Mammary epithelial cell (primary cell): ENCODE measurements at regions not wholly inside any gene's neighbourhood (a gene's known extent, or its start where the extent isn't known, plus 50 kb on each side); places are given as distances from the start of the nearest gene placed in this dataset.
A peak's percentile ranks its signal among the peaks of the same experiment; 100 is the strongest.

Experiments used
- EZH2 ChIP-seq: IDR thresholded peaks from 2 replicates; pipeline ENCODE4 v1.6.1; 2012; ENCODE audit warnings: low read length, inconsistent platforms, borderline replicate concordance
- TF ChIP-seq, protein P1 (sequence below), 2 donors: IDR thresholded peaks in 1 of 2; conservative IDR thresholded peaks in 1 of 2; 2 replicates each; pipeline ENCODE4 v1.5.1; 2011 to 2012; ENCODE audit warnings: inconsistent platforms in 2 of 2, low read length in 2 of 2, mild to moderate bottlenecking in 2 of 2, control low read depth in 1 of 2, low read depth in 1 of 2; ENCODE audit not compliant: insufficient read depth in 1 of 2; ENCODE audit errors: extremely low read depth in 1 of 2

DNA sequence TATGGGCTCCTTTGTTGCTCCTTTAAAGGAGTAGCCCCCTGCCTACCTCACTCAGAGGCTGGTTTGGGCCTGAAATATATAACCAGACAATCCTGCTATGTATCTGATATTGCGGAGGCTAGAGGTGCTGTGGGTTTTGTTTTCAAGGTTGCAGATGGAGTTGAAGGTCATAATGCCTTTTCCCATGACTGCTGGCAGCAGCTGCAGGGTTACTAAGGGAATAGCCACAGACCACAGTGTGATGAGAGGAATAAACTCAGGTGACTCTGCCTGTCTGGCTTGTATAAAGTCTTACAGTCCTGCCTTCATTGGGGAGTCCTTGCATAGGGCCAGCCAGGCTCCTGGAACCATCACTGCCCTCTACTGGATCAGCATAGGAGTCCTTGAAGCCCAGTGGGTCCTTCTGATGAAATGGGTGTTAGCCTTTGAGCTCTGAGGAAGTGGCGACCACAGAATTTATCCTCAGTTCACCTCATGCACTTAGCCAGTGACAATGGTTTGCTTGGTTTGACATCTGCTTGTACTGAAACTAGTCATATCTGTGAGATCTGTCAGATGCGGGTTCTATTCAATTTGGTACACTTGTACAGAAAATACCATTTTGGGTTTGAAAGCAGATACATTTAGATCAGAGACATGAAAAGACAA, 174.4 kb upstream of the HMCN1 start:
- TF ChIP-seq, protein P1, sequence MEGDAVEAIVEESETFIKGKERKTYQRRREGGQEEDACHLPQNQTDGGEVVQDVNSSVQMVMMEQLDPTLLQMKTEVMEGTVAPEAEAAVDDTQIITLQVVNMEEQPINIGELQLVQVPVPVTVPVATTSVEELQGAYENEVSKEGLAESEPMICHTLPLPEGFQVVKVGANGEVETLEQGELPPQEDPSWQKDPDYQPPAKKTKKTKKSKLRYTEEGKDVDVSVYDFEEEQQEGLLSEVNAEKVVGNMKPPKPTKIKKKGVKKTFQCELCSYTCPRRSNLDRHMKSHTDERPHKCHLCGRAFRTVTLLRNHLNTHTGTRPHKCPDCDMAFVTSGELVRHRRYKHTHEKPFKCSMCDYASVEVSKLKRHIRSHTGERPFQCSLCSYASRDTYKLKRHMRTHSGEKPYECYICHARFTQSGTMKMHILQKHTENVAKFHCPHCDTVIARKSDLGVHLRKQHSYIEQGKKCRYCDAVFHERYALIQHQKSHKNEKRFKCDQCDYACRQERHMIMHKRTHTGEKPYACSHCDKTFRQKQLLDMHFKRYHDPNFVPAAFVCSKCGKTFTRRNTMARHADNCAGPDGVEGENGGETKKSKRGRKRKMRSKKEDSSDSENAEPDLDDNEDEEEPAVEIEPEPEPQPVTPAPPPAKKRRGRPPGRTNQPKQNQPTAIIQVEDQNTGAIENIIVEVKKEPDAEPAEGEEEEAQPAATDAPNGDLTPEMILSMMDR (conservative IDR thresholded peaks at IDR 0.05 in 1 of 2, IDR thresholded peaks at IDR 0.05 in 1 of 2; ENCODE audit: extremely low read depth in 1 of 2, insufficient read depth in 1 of 2, low read depth in 1 of 2, low read length in 2 of 2) = peak; percentile 60 to 74
- no peak for TF ChIP-seq EZH2
